OCI-LY3 (cell line): ENCODE measurements at regions not wholly inside any gene's neighbourhood (a gene's known extent, or its start where the extent isn't known, plus 50 kb on each side); places are given as distances from the start of the nearest gene placed in this dataset.

Experiments used
- CTCF ChIP-seq: fragments of 200-600, 300-600 bp; sonication (generic); IDR thresholded peaks from 2 replicates; pipeline ENCODE4 v1.5.1; 2014; ENCODE audit warnings: antibody characterized with exemption, low read length, low read depth
- EZH2phosphoT487 ChIP-seq: fragments of 200-600 bp; shearing (Covaris generic); IDR thresholded peaks from 2 replicates; pipeline ENCODE4 v1.6.1; 2018; ENCODE audit warnings: antibody characterized with exemption, mixed run types, low read depth

DNA sequence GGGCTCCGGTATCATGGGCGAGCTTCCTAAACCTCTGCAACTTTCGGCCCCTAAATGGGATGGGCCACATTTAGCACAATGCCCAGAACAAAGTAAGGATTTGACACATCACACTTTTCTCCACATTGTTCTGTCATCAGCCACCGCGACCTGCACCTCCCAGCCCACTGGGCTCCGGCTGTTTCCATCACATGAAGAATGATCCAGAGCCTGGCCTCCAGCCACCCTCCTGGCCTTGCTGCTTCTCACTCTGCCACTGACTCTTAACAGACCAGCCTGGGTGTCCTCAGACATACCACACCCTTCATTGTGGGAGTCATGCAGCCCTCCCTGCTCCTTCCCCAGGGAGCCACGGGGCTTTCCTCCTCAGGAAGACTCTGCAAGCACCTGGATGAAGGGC is 113.7 kb downstream of the IGLL1 start:
- TF ChIP-seq CTCF (no peak), EZH2phosphoT487 (no peak)
